Endothelial cell of umbilical vein (primary cell): ENCODE measurements at regions not wholly inside any gene's neighbourhood (a gene's known extent, or its start where the extent isn't known, plus 50 kb on each side); places are given as distances from the start of the nearest gene placed in this dataset.

ENCODE experiments used
- BruUV-seq: library from RNA; stranded (reverse); fragments of 400-500 nt; replicated peaks from 2 replicates; lab custom pipeline; 2021; lab: Mats Ljungman, UMichigan
- CTCF ChIA-PET: fragments of 300-600, 350-600 bp; sonication (Branson Sonifier 250); formaldehyde crosslinking; loops from one replicate; lab custom pipeline; 2021; ENCODE audit warnings: antibody characterized with exemption, inconsistent platforms; lab: Charles Lee
- POLR2A ChIA-PET: fragments of 300-600, 350-600 bp; sonication (Branson Sonifier 250); formaldehyde crosslinking; loops from one replicate; lab custom pipeline; 2021; ENCODE audit warnings: antibody characterized with exemption, inconsistent platforms; lab: Charles Lee
- DNase-seq: peaks from one replicate; pipeline ENCODE4 v3.0.0-alpha.2; 2011; ENCODE audit warnings: low read depth, low spot score
- FAIRE-seq: peaks from 2 replicates; lab custom pipeline; 2011; peaks lifted over from hg19 to GRCh38; lab: Jason Lieb, UNC
- H2AFZ ChIP-seq: 2 replicates; pipeline ENCODE4 v1.6.0; 2012; ENCODE audit warnings: low read depth, low read length, control low read depth, inconsistent platforms
- H3K27ac ChIP-seq: 2 replicates; pipeline ENCODE4 v1.5.1; 2011; ENCODE audit warnings: low read depth, mild to moderate bottlenecking, control low read depth, low read length, moderate library complexity; ENCODE audit not compliant: insufficient read depth
- H3K27me3 ChIP-seq, 2 experiments: 2 replicates each; pipeline versions ENCODE4 v1.6.0 to v1.6.1; 2011; ENCODE audit warnings: low read length in 2 of 2, mixed read lengths in 1 of 2; ENCODE audit not compliant: control insufficient read depth in 2 of 2, insufficient read depth in 2 of 2
- H3K36me3 ChIP-seq, 2 experiments: 2 replicates in 1 of 2; 3 replicates in 1 of 2; pipeline ENCODE4 v1.5.1; 2011; ENCODE audit warnings: low read length in 2 of 2, mild to moderate bottlenecking in 1 of 2, moderate library complexity in 1 of 2; ENCODE audit not compliant: control insufficient read depth in 2 of 2, insufficient read depth in 2 of 2; ENCODE audit errors: extremely low read depth in 1 of 2
- H3K4me1 ChIP-seq: 3 replicates; pipeline ENCODE4 v1.5.1; 2011; ENCODE audit warnings: mild to moderate bottlenecking, low read length; ENCODE audit not compliant: control insufficient read depth, insufficient read depth; ENCODE audit errors: extremely low read depth
- H3K4me2 ChIP-seq: 2 replicates; pipeline ENCODE4 v1.6.1; 2011; ENCODE audit warnings: low read length, control low read depth, mixed read lengths; ENCODE audit not compliant: insufficient read depth
- H3K4me3 ChIP-seq, 3 experiments: fragments of 200-600 bp in 1 of 3; sonication (generic), shearing (Covaris generic) in 1 of 3; replicated peaks in 1 of 3; 2 replicates each; pipeline ENCODE4 v1.5.1; 2011 to 2016; ENCODE audit warnings: control low read depth in 3 of 3, low read length in 3 of 3, mild to moderate bottlenecking in 2 of 3, inconsistent platforms in 1 of 3, low read depth in 1 of 3, moderate library complexity in 1 of 3; ENCODE audit not compliant: insufficient read depth in 1 of 3
- H3K79me2 ChIP-seq: 2 replicates; pipeline ENCODE4 v1.6.0; 2012; ENCODE audit warnings: low read length, inconsistent platforms; ENCODE audit not compliant: control insufficient read depth, insufficient read depth
- H3K9ac ChIP-seq: replicated peaks from 2 replicates; pipeline ENCODE3; 2011; ENCODE audit warnings: low read length, control low read depth; ENCODE audit not compliant: insufficient read depth; ENCODE audit errors: extremely low read depth
- H3K9me1 ChIP-seq: replicated peaks from 3 replicates; pipeline ENCODE4 v1.6.0; 2011; ENCODE audit warnings: mild to moderate bottlenecking, low read length; ENCODE audit not compliant: control insufficient read depth, insufficient read depth; ENCODE audit errors: extremely low read depth
- H3K9me3 ChIP-seq: replicated peaks from 2 replicates; pipeline ENCODE4 v1.5.1; 2012; ENCODE audit warnings: low read length, inconsistent platforms; ENCODE audit not compliant: control insufficient read depth, insufficient read depth
- H4K20me1 ChIP-seq: replicated peaks from 2 replicates; pipeline ENCODE3; 2011; ENCODE audit warnings: mild to moderate bottlenecking, low read length; ENCODE audit not compliant: control insufficient read depth, insufficient read depth; ENCODE audit errors: extremely low read depth
- CTCF ChIP-seq, 2 donors: IDR thresholded peaks; 1 replicate in 1 of 2; 2 replicates in 1 of 2; pipeline ENCODE4 v1.5.1; 2011; ENCODE audit warnings: low read length in 2 of 2, mild to moderate bottlenecking in 2 of 2, moderate library complexity in 2 of 2, control low read depth in 1 of 2, inconsistent platforms in 1 of 2, low read depth in 1 of 2; ENCODE audit not compliant: insufficient read depth in 1 of 2; ENCODE audit errors: extremely low read depth in 1 of 2
- EZH2 ChIP-seq: IDR thresholded peaks from 2 replicates; pipeline ENCODE4 v1.6.1; 2012; ENCODE audit warnings: borderline replicate concordance, low read depth, mild to moderate bottlenecking, moderate library complexity, low read length, inconsistent platforms; ENCODE audit not compliant: severe bottlenecking
- FOS ChIP-seq: IDR thresholded peaks from 2 replicates; pipeline ENCODE4 v1.6.1; 2011; ENCODE audit warnings: mild to moderate bottlenecking, low read length, moderate library complexity, borderline replicate concordance; ENCODE audit not compliant: insufficient read depth
- GATA2 ChIP-seq: IDR thresholded peaks from 2 replicates; pipeline ENCODE4 v1.7.0; 2011; ENCODE audit warnings: low read depth, mild to moderate bottlenecking, moderate library complexity, mixed read lengths, low read length; ENCODE audit not compliant: insufficient read length, insufficient read depth
- JUN ChIP-seq: IDR thresholded peaks from 2 replicates; pipeline ENCODE4 v1.6.1; 2011; ENCODE audit warnings: borderline replicate concordance, low read depth; ENCODE audit not compliant: insufficient read length, insufficient read depth
- MYC ChIP-seq: IDR thresholded peaks from one replicate; pipeline ENCODE4 v1.6.1; 2011; ENCODE audit warnings: mild to moderate bottlenecking, low read depth, low read length
- POLR2A ChIP-seq: IDR thresholded peaks from 2 replicates; pipeline ENCODE4 v1.6.1; 2012; ENCODE audit warnings: low read depth, mild to moderate bottlenecking, control low read depth, low read length
- POLR2AphosphoS5 ChIP-seq: IDR thresholded peaks from 2 replicates; pipeline ENCODE4 v1.6.1; 2012; ENCODE audit warnings: low read depth, mild to moderate bottlenecking, control low read depth, low read length, moderate library complexity; ENCODE audit not compliant: insufficient read depth
- dilution Hi-C: fragments of 300-500 bp; cut with MboI; formaldehyde crosslinking; loops from one replicate; pipeline ENCODE4 v1.15.0; 2019; ENCODE audit warnings: low sequenced_read_pairs; ENCODE audit not compliant: extremely low pct_ligation_motif_present
- intact Hi-C: fragments of 100-400 bp; cut with micrococcal nuclease; formaldehyde crosslinking; loops from one replicate; pipeline ENCODE4 v1.10.0; 2022
- TF ChIP-seq, protein P1 (sequence below): IDR thresholded peaks from 2 replicates; pipeline ENCODE4 v1.6.1; 2011; ENCODE audit not compliant: insufficient read depth, insufficient read length

DNA sequence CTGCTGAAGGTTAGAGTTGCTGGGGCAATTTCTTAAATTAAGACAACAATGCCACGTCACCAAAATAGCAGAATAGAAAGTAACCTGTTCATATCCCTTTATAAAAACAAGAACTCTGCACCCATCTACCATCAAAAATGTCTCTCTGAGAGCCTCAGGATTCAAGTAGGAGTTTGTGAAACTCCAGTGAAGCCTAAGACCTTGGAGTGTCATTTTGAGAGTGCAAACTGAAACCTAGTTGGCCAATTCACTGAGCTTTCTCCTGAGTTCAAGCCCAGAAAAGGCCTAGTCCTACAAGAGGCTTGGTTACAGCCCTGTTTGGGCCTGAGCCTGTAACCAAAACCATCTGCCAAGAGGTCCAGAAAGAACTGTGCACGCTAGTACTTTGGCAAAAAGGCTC is 335.1 kb downstream of the EFHB start:
- DNase-seq (no peak), FAIRE-seq (no peak)
- H3K27ac ChIP-seq, result no peak overlapping the region
- intact Hi-C loops, result no loop called here
- H3K4me2 ChIP-seq, result no peak overlapping the region
- H3K4me3 ChIP-seq, result no peak overlapping the region
- no peaks in the 10 kb centered on the region for H3K9me3 ChIP-seq
- H3K4me1 ChIP-seq, result no peaks in the 10 kb centered on the region
- no peaks in the 10 kb centered on the region for H4K20me1 ChIP-seq
- no TSS peak for BruUV-seq
- no peaks in the 10 kb centered on the region for H3K9me1 ChIP-seq
- no peak overlapping the region for H2AFZ ChIP-seq
- TF ChIP-seq, protein P1, sequence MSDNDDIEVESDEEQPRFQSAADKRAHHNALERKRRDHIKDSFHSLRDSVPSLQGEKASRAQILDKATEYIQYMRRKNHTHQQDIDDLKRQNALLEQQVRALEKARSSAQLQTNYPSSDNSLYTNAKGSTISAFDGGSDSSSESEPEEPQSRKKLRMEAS, result no peak
- no peak for TF ChIP-seq MYC
- TF ChIP-seq CTCF (IDR thresholded peaks at IDR 0.05; ENCODE audit: extremely low read depth in 1 of 2, insufficient read depth in 1 of 2, low read depth in 1 of 2, low read length in 2 of 2), result no peak
- TF ChIP-seq POLR2AphosphoS5, result no peak
- TF ChIP-seq EZH2, result no peak
- TF ChIP-seq FOS, result no peak
- ChIA-PET POLR2A (no interaction called here), CTCF (no interaction called here)
- no peaks in the 10 kb centered on the region for H3K36me3 ChIP-seq
- dilution Hi-C loops, result no loop called here
- no peaks in the 10 kb centered on the region for H3K27me3 ChIP-seq
- no peaks in the 10 kb centered on the region for H3K79me2 ChIP-seq
- H3K9ac ChIP-seq, result no peak overlapping the region

DNA sequence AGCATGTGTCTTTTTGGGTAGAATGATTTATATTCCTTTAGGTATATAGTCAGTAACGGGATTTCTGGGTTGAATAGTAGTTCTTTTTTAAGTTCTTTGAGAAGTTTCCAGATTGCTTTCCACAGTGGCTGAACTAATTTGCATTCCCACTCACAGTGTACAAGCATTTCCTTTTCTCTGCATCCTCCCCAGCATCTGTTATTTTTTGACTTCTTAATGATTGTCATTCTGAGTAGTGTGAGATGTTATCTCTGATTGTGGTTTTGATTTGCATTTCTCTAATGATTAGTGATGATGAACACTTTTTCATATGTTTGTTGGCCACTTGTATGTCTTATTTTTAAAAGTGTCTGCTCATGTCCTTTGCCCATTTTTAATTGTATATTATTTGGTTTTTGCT is 337.6 kb downstream of the EFHB start:
- no peak overlapping the region for H3K4me3 ChIP-seq
- no peak overlapping the region for H2AFZ ChIP-seq
- H3K27ac ChIP-seq, result no peak overlapping the region
- intact Hi-C loops, result no loop called here
- dilution Hi-C loops, result no loop called here
- BruUV-seq, result no TSS peak
- H3K36me3 ChIP-seq, result no peaks in the 10 kb centered on the region
- H3K4me2 ChIP-seq, result no peak overlapping the region
- no peaks in the 10 kb centered on the region for H3K27me3 ChIP-seq
- H3K4me1 ChIP-seq, result no peaks in the 10 kb centered on the region
- no peaks in the 10 kb centered on the region for H3K79me2 ChIP-seq
- no peak for TF ChIP-seq POLR2AphosphoS5
- TF ChIP-seq, protein P1, result no peak
- TF ChIP-seq FOS, result no peak
- TF ChIP-seq JUN, result no peak
- no peak for TF ChIP-seq POLR2A
- TF ChIP-seq MYC, result no peak
- no peak for TF ChIP-seq CTCF (IDR thresholded peaks at IDR 0.05; ENCODE audit: extremely low read depth in 1 of 2, insufficient read depth in 1 of 2, low read depth in 1 of 2, low read length in 2 of 2)
- no peak for TF ChIP-seq EZH2
- TF ChIP-seq GATA2, result no peak
- DNase-seq, result no peak
- no peak overlapping the region for H3K9ac ChIP-seq
- H3K9me3 ChIP-seq, result no peaks in the 10 kb centered on the region
- ChIA-PET POLR2A (no interaction called here), CTCF (no interaction called here)
- no peak for FAIRE-seq
- no peaks in the 10 kb centered on the region for H4K20me1 ChIP-seq
- no peaks in the 10 kb centered on the region for H3K9me1 ChIP-seq
